ENCODE measurements at regions not wholly inside any gene's neighbourhood (a gene's known extent, or its start where the extent isn't known, plus 50 kb on each side); places are given as distances from the start of the nearest gene placed in this dataset.

DNA sequence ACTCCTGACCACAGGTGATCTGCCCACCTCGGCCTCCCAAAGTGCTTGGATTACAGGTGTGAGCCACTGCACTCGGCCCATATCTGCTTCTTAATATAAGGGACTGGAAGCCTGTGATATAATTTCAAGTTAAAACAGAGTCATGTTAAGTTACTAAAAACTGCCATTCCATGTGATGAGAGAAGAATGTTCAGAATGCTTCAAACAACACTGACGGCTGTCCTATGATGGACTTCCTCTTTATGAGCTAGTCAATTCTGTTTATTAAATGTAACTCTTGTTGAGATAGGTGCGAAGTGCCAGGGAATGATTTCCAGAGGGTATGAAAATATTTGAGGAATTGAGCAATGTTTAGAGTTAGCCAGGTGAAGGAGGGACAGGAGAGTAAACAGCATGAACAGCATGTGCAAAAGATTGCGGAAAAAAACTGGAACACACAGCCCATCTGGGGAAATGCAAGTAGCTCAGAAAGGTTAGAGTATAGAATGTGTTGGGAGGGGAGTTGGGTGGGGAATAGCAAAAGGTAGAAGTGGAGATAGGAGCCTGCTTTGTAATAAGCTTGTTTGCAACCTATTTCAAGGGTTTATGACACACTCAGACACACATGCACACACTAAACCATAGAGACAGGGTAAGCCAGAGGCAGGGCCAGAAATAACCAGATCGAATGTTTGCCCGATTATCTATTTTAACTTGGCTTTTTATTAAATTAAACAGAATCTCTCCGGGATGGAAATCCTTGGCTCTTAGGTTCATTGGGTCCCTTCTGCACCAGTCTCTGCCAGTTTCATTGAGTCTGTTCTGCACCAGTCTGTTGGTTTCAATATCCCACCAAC, 135.6 kb upstream of the COX10 start:
- no peak overlapping the region for H3K4me3 ChIP-seq (ENCODE audit: low read depth, low read length)
- TF ChIP-seq, protein P1, sequence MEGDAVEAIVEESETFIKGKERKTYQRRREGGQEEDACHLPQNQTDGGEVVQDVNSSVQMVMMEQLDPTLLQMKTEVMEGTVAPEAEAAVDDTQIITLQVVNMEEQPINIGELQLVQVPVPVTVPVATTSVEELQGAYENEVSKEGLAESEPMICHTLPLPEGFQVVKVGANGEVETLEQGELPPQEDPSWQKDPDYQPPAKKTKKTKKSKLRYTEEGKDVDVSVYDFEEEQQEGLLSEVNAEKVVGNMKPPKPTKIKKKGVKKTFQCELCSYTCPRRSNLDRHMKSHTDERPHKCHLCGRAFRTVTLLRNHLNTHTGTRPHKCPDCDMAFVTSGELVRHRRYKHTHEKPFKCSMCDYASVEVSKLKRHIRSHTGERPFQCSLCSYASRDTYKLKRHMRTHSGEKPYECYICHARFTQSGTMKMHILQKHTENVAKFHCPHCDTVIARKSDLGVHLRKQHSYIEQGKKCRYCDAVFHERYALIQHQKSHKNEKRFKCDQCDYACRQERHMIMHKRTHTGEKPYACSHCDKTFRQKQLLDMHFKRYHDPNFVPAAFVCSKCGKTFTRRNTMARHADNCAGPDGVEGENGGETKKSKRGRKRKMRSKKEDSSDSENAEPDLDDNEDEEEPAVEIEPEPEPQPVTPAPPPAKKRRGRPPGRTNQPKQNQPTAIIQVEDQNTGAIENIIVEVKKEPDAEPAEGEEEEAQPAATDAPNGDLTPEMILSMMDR (conservative IDR thresholded peaks at IDR 0.05; ENCODE audit: low read depth, low read length), result no peak
- DNase-seq (ENCODE audit: low read depth), result peak; percentile 63

DNA sequence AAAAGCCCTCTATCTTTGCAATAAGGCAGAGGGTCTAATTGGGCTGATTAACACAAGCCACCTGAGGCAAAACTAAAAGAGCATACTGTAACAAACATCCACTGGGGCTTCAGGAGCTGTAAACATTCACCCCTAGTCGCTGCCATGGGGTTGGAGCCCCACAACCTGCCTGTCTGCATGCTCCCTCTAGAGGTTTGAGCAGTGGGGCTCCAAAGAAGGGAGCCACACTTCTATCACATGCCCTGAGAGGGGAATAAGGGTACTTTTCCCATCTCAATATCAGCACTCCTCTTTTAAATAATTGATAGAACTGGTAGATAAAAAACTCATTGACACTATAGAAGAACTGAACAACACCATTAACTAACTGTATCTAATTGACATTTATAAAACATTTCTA, 130.1 kb upstream of the COX10 start:
- DNase-seq (ENCODE audit: low read depth), result no peak
- TF ChIP-seq, protein P1 (conservative IDR thresholded peaks at IDR 0.05; ENCODE audit: low read depth, low read length), result peak; percentile 15
- no peak overlapping the region for H3K4me3 ChIP-seq (ENCODE audit: low read depth, low read length)

DNA sequence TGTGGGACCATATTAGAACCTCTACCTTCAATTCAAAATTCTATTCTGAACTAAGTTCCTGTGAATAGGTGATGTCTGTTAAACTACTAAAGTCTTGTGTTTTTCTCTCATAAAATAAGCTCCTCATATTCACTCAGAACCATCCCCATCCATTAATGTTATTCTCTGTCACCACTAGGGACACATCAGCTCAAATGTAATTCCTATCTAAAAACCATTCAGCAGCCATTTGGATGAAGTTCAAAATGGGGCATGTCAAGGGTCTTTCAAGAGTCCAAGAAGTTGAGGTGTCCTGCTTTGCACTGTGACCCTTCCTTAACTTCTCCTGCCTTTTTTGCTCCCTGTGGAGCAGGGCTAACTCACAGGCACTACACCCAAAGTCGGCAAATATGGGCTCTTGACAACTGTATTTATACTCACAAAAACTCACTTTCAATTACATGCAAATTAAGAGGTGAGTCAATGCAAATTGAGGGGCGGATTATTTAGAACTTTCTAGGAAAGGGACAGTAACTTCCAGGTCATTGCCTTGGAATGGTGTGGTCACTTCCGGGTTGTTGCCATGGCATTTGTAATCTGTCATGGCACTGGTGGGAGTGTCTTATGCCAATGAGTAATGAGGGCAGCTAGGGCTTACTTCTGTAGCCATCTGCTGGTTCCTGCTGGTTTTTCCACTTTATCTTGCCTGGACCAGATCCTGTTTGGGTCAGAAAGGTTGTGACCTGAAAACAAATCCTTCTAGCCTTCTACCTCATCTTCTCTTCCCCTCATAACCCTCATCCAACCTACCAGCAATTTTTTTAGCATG, 128.2 kb upstream of the COX10 start:
- no peak overlapping the region for H3K4me3 ChIP-seq (ENCODE audit: low read depth, low read length)
- TF ChIP-seq, protein P1 (conservative IDR thresholded peaks at IDR 0.05; ENCODE audit: low read depth, low read length), result peak; percentile 15
- DNase-seq (ENCODE audit: low read depth), result no peak

DNA sequence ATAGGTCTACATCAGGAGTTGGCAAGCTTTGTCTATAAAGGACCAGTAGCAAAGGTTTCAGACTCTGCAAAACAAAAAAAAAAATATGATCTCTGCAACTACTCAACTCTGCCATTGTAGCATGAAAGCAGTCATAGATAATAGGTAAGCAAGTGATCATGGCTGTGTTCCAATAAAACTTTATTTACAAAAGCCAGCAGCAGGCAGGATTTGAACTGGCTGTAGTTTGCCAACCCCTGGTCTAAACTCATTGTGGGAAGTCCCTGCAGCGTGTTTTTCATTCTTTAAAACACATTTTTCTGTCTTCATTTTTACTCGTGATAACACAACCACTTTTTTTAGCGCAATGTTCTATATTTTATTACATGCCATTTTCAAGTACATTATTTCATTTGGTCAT, 127.5 kb upstream of the COX10 start:
- TF ChIP-seq, protein P1 (conservative IDR thresholded peaks at IDR 0.05; ENCODE audit: low read depth, low read length), result no peak

DNA sequence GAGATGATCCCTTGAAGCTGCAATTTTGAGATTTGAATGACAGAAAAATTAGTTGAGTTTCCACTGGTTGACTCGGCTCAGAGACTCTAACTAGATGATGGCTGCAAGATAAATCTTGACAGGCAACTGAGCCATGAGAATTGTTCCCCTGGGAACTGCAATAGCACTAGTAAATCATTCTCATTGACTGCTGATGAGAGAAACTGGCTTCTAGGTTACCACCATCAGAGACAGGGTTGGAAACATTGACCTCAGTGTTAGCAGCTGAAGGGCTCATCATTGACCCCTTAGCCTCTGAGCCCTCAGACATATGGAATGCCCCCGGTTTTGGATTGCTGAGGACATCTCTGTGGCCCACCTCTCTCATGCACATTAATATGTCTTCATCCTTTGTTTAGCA, 125.4 kb upstream of the COX10 start:
- DNase-seq (ENCODE audit: low read depth), result no peak
- TF ChIP-seq, protein P1 (conservative IDR thresholded peaks at IDR 0.05; ENCODE audit: low read depth, low read length), result no peak

More for the DNA sequence above, 127.5 kb upstream of the COX10 start:
- no peak for DNase-seq (ENCODE audit: low read depth)
- no peak overlapping the region for H3K4me3 ChIP-seq (ENCODE audit: low read depth, low read length)

DNA sequence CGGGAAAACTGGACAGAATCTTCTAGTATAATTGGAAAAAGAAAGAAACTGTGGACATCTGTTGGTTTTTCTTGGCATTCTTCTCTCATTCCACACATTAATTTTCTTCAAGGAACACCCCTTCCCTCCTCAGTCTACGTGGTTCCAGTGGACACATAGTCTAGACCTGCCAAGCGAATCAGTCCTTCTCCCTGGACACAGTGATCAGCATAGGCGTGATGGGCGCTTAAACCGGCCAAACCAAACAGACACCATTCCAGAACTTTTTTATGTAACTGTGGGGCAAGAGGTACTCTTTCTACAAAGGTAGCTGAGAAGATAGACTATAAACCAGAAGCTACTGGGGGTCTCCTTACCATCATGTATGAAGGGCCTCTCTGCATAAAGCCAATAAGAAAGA, 121.8 kb upstream of the COX10 start:
- no peak for DNase-seq (ENCODE audit: low read depth)
- TF ChIP-seq, protein P1 (conservative IDR thresholded peaks at IDR 0.05; ENCODE audit: low read depth, low read length), result no peak

More for the DNA sequence above, 125.4 kb upstream of the COX10 start:
- H3K4me3 ChIP-seq (ENCODE audit: low read depth, low read length), result no peak overlapping the region

More for the DNA sequence above, 121.8 kb upstream of the COX10 start:
- H3K4me3 ChIP-seq (ENCODE audit: low read depth, low read length), result no peak overlapping the region

Measured in choroid plexus epithelial cell (primary cell).